Liver (tissue), 8 donors: ENCODE measurements at regions not wholly inside any gene's neighbourhood (a gene's known extent, or its start where the extent isn't known, plus 50 kb on each side); places are given as distances from the start of the nearest gene placed in this dataset.

ENCODE experiments used
- DNase-seq: peaks from one replicate; pipeline ENCODE4 v3.0.0-alpha.2; 2017; ENCODE audit warnings: low spot score
- H3K27ac ChIP-seq, 2 donors: one replicate each; pipeline ENCODE4 v1.7.0; 2013; ENCODE audit warnings: inconsistent platforms in 2 of 2, low read length in 2 of 2, control low read depth in 1 of 2, low read depth in 1 of 2, mild to moderate bottlenecking in 1 of 2
- H3K27me3 ChIP-seq, 4 donors: one replicate each; pipeline versions ENCODE4 v1.6.1 to v1.7.0; 2013; ENCODE audit warnings: low read length in 3 of 4, inconsistent platforms in 1 of 4, mild to moderate bottlenecking in 1 of 4, moderate library complexity in 1 of 4; ENCODE audit not compliant: control insufficient read depth in 4 of 4, insufficient read depth in 4 of 4
- H3K36me3 ChIP-seq, 4 donors: one replicate each; pipeline versions ENCODE4 v1.6.1 to v1.7.0; 2013; ENCODE audit warnings: low read length in 3 of 4, mild to moderate bottlenecking in 3 of 4, low read depth in 1 of 4, moderate library complexity in 1 of 4; ENCODE audit not compliant: control insufficient read depth in 4 of 4, insufficient read depth in 3 of 4
- H3K4me1 ChIP-seq, 4 donors: one replicate each; pipeline versions ENCODE4 v1.6.1 to v1.7.0; 2013; ENCODE audit warnings: low read length in 3 of 4, mild to moderate bottlenecking in 3 of 4, moderate library complexity in 1 of 4; ENCODE audit not compliant: control insufficient read depth in 4 of 4, insufficient read depth in 4 of 4
- H3K4me3 ChIP-seq, 3 donors: one replicate each; pipeline versions ENCODE4 v1.6.1 to v1.7.0; 2013; ENCODE audit warnings: low read length in 3 of 3, control low read depth in 1 of 3, low read depth in 1 of 3, mild to moderate bottlenecking in 1 of 3
- H3K9ac ChIP-seq, 2 donors: one replicate each; pipeline ENCODE4 v1.7.0; 2013; ENCODE audit warnings: low read length in 2 of 2, mild to moderate bottlenecking in 2 of 2, moderate library complexity in 2 of 2, control low read depth in 1 of 2, low read depth in 1 of 2
- H3K9me3 ChIP-seq, 4 donors: one replicate each; pipeline versions ENCODE4 v1.6.1 to v1.7.0; 2013; ENCODE audit warnings: low read length in 3 of 4; ENCODE audit not compliant: control insufficient read depth in 4 of 4
- CTCF ChIP-seq: fragments of 150-350 bp; IDR thresholded peaks from 2 replicates; pipeline ENCODE4 v1.5.1; 2017; ENCODE audit warnings: improper control_type of control experiment, low read depth, low read length; ENCODE audit not compliant: missing input control
- EGR1 ChIP-seq, 2 donors: IDR thresholded peaks; 2 replicates each; pipeline ENCODE4 v1.6.1; 2016 to 2018; ENCODE audit warnings: antibody characterized with exemption in 2 of 2, low read depth in 2 of 2
- FOXA1 ChIP-seq: IDR thresholded peaks from 2 replicates; pipeline ENCODE4 v1.6.1; 2016; ENCODE audit warnings: antibody characterized with exemption
- FOXA2 ChIP-seq: IDR thresholded peaks from 2 replicates; pipeline ENCODE4 v1.6.1; 2016; ENCODE audit warnings: antibody characterized with exemption
- GABPA ChIP-seq, 2 donors: IDR thresholded peaks in 1 of 2; conservative IDR thresholded peaks in 1 of 2; 2 replicates each; pipeline ENCODE4 v1.6.1; 2016; ENCODE audit warnings: antibody characterized with exemption in 2 of 2, mild to moderate bottlenecking in 1 of 2, moderate library complexity in 1 of 2
- HNF4A ChIP-seq, 2 donors: conservative IDR thresholded peaks; 2 replicates each; pipeline ENCODE4 v1.6.1; 2016; ENCODE audit warnings: antibody characterized with exemption in 2 of 2, mild to moderate bottlenecking in 2 of 2
- HNF4G ChIP-seq: IDR thresholded peaks from 2 replicates; pipeline ENCODE4 v1.6.1; 2016; ENCODE audit warnings: antibody characterized with exemption
- JUND ChIP-seq, 2 donors: IDR thresholded peaks; 2 replicates each; pipeline ENCODE4 v1.6.1; 2016; ENCODE audit warnings: antibody characterized with exemption in 2 of 2
- NR2F2 ChIP-seq: IDR thresholded peaks from 2 replicates; pipeline ENCODE4 v1.6.1; 2016; ENCODE audit warnings: antibody characterized with exemption
- RAD21 ChIP-seq, 2 donors: IDR thresholded peaks; 2 replicates each; pipeline ENCODE4 v1.6.1; 2016; ENCODE audit warnings: antibody characterized with exemption in 2 of 2, mild to moderate bottlenecking in 2 of 2
- REST ChIP-seq: IDR thresholded peaks from 2 replicates; pipeline ENCODE4 v1.6.1; 2016; ENCODE audit warnings: antibody characterized with exemption, mild to moderate bottlenecking
- RXRA ChIP-seq, 2 donors: IDR thresholded peaks; 2 replicates each; pipeline ENCODE4 v1.6.1; 2017 to 2018; ENCODE audit warnings: antibody characterized with exemption in 2 of 2, mild to moderate bottlenecking in 1 of 2
- SP1 ChIP-seq: IDR thresholded peaks from 2 replicates; pipeline ENCODE4 v1.6.1; 2018; ENCODE audit warnings: antibody characterized with exemption, mild to moderate bottlenecking
- TAF1 ChIP-seq: conservative IDR thresholded peaks from 2 replicates; pipeline ENCODE4 v1.6.1; 2016; ENCODE audit warnings: antibody characterized with exemption, mild to moderate bottlenecking
- YY1 ChIP-seq: IDR thresholded peaks from 2 replicates; pipeline ENCODE4 v1.6.1; 2016; ENCODE audit warnings: antibody characterized with exemption, mild to moderate bottlenecking
- WGBS: extraction: QIAGEN DNeasy Blood & Tissue Kit; methylation state at CpG from one replicate; pipeline ENCODE4 v1.1.7; 2013; 5-methylcytosine and 5-hydroxymethylcytosine counted together
- TF ChIP-seq, protein P1 (sequence below): IDR thresholded peaks from 2 replicates; pipeline ENCODE4 v1.6.1; 2016; ENCODE audit warnings: antibody characterized with exemption
- TF ChIP-seq, protein P2 (sequence below): IDR thresholded peaks from 2 replicates; pipeline ENCODE4 v1.6.1; 2016; ENCODE audit warnings: antibody characterized with exemption
- TF ChIP-seq, protein P3 (sequence below): IDR thresholded peaks from 2 replicates; pipeline ENCODE4 v1.6.1; 2016; ENCODE audit warnings: antibody characterized with exemption
- donor health status: healthy.
- donor health status: healthy.
- donor health status: healthy.
- donor health status: healthy.
- donor health status: healthy.

- Histone ChIP-seq H3K9ac (no peak overlapping the region), H3K27ac (no peak overlapping the region), H3K9me3 (no peaks in the 10 kb centered on the region), H3K4me3 (no peak overlapping the region), H3K4me1 (no peaks in the 10 kb centered on the region), H3K27me3 (peaks cover 0 to 3% (median 0%) of the 10 kb centered on the region in 4 donors), H3K36me3 (no peaks in the 10 kb centered on the region)
- DNase-seq, result no peak
- no peak for TF ChIP-seq YY1
- 64% methylated on average over 2 of the region's 2 CpGs for WGBS
Measured at GRCh38 chr4:160709026-160709425, 1454.8 kb downstream of the FSTL5 start.

DNA sequence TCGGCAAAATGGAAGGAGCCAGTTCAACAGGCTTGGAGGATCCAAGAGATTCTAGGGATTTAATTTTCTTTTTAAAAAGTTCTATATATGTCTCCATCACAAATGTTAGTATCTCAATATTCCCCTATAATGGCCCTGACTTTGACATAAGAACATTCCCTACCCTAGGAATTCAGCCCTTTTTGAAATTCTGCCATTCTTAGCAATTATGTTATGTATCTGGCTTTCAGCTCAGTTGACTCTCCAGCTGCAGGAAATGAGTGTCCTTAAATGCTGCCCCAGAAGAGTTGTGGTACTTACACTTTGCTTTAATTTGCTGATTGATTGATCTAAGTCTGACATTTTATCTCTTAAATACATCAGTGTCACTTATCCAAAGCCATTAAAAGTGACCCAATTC, 1454.3 kb downstream of the FSTL5 start:
- DNase-seq, result no peak
- TF ChIP-seq HNF4A (conservative IDR thresholded peaks at IDR 0.05) (no peak), TAF1 (no peak), GABPA (IDR thresholded peaks at IDR 0.05 in 1 of 2, conservative IDR thresholded peaks at IDR 0.05 in 1 of 2) (no peak), REST (no peak), HNF4G (no peak), JUND (IDR thresholded peaks at IDR 0.05) (no peak), YY1 (no peak), RAD21 (IDR thresholded peaks at IDR 0.05) (no peak), FOXA1 (no peak), RXRA (IDR thresholded peaks at IDR 0.05) (no peak), EGR1 (IDR thresholded peaks at IDR 0.05; ENCODE audit: low read depth in 2 of 2) (no peak), FOXA2 (no peak), CTCF (no peak), NR2F2 (no peak), SP1 (no peak)
- TF ChIP-seq, protein P1, sequence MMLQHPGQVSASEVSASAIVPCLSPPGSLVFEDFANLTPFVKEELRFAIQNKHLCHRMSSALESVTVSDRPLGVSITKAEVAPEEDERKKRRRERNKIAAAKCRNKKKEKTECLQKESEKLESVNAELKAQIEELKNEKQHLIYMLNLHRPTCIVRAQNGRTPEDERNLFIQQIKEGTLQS, result no peak
- TF ChIP-seq, protein P2, sequence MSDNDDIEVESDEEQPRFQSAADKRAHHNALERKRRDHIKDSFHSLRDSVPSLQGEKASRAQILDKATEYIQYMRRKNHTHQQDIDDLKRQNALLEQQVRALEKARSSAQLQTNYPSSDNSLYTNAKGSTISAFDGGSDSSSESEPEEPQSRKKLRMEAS, result no peak
- TF ChIP-seq, protein P3, sequence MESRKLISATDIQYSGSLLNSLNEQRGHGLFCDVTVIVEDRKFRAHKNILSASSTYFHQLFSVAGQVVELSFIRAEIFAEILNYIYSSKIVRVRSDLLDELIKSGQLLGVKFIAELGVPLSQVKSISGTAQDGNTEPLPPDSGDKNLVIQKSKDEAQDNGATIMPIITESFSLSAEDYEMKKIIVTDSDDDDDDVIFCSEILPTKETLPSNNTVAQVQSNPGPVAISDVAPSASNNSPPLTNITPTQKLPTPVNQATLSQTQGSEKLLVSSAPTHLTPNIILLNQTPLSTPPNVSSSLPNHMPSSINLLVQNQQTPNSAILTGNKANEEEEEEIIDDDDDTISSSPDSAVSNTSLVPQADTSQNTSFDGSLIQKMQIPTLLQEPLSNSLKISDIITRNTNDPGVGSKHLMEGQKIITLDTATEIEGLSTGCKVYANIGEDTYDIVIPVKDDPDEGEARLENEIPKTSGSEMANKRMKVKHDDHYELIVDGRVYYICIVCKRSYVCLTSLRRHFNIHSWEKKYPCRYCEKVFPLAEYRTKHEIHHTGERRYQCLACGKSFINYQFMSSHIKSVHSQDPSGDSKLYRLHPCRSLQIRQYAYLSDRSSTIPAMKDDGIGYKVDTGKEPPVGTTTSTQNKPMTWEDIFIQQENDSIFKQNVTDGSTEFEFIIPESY, result no peak
- Histone ChIP-seq H3K4me1 (no peaks in the 10 kb centered on the region), H3K9me3 (no peaks in the 10 kb centered on the region), H3K4me3 (no peak overlapping the region), H3K27me3 (peaks cover 0 to 3% (median 0%) of the 10 kb centered on the region in 4 donors), H3K9ac (no peak overlapping the region), H3K27ac (no peak overlapping the region), H3K36me3 (no peaks in the 10 kb centered on the region)
- WGBS, result 82% methylated on average over 1 of the region's 1 CpG
